Lower leg skin (tissue), 4 donors: ENCODE measurements at regions not wholly inside any gene's neighbourhood (a gene's known extent, or its start where the extent isn't known, plus 50 kb on each side); places are given as distances from the start of the nearest gene placed in this dataset.

Experiments used
- DNase-seq, 2 donors: peaks; one replicate each; pipeline ENCODE4 v3.0.0-alpha.2; 2019; ENCODE audit warnings: low spot score in 2 of 2
- H3K4me3 ChIP-seq: fragments of 200-600 bp; sonication (generic); 2 replicates; pipeline ENCODE4 v1.5.1; 2017; ENCODE audit warnings: mild to moderate bottlenecking, low read depth; ENCODE audit not compliant: poor library complexity, severe bottlenecking
- CTCF ChIP-seq, 3 donors: fragments of 450-650 bp; IDR thresholded peaks; one replicate each; pipeline ENCODE4 v1.5.1; 2016; ENCODE audit warnings: antibody characterized with exemption in 3 of 3, mild to moderate bottlenecking in 3 of 3, moderate library complexity in 2 of 3
- POLR2A ChIP-seq, 2 donors: fragments of 450-650 bp; IDR thresholded peaks; one replicate each; pipeline ENCODE4 v1.6.1; 2016 to 2017; ENCODE audit warnings: antibody characterized with exemption in 2 of 2, mild to moderate bottlenecking in 1 of 2, moderate library complexity in 1 of 2
- WGBS, 2 donors: methylation state at CpG; one replicate each; pipeline ENCODE4 v1.1.5; 2018; 5-methylcytosine and 5-hydroxymethylcytosine counted together
- intact Hi-C: fragments of 100-400 bp; cut with DNase I; formaldehyde crosslinking; loops from one replicate; pipeline ENCODE4 v1.15.0; 2023; ENCODE audit warnings: low total_unique reads

DNA sequence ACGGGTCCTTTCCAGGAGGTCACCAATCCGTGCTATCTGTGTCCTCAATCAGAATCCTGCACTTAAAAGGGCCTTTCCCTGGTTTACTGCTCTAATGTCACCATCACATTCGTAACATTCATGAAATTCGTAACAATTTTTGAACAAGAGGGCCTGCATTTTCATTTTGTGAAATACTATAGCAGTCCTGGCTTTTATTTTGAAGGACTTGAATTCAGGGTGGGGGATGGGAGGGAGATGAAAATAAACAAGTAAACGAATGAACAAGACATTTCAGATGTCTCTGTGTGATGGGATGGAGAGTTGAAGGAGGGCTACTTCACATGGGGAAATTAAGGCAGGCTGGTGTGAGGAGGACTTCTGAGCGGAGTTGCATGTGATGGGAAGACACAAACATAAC, 281.0 kb downstream of the TSHZ3 start:
- 82 to 84% methylated on average over 6 of the region's 6 CpGs for WGBS, 2 donors
- no peak for DNase-seq
- H3K4me3 ChIP-seq = no peak overlapping the region
- intact Hi-C loops = no loop called here
- TF ChIP-seq CTCF (IDR thresholded peaks at IDR 0.05) = no peak
- no peak for TF ChIP-seq POLR2A (IDR thresholded peaks at IDR 0.05)

DNA sequence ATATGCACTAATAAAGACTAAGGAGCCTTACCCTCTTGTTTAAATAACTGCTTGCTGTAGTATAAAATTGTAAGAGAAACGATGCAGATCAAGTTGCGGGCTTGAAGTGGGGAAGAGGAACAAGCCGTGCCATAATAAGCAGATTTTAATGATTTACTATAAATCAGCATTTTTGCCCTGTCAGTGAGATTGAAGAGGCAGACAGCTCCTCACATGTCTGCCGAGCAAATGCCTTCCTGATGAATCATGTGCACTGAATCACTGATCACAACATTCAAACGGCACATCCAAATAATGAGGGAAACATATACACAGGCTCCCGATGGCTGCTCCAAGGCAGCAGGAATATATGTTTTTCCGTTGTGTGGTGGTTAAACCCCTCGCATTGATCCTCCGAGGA, 282.9 kb downstream of the TSHZ3 start:
- no peak overlapping the region for H3K4me3 ChIP-seq
- intact Hi-C loops = no loop called here
- TF ChIP-seq POLR2A (IDR thresholded peaks at IDR 0.05) = no peak
- no peak for TF ChIP-seq CTCF (IDR thresholded peaks at IDR 0.05)
- peak in 1 of 2 donors; percentile 60 for DNase-seq
- WGBS, 2 donors = 16 to 21% methylated on average over 9 of the region's 9 CpGs

- DNase-seq = no peak
- WGBS, 2 donors = 57 to 63% methylated on average over 9 of the region's 9 CpGs
- intact Hi-C loops = no loop called here
Measured at GRCh38 chr19:31064491-31064890, 284.7 kb downstream of the TSHZ3 start.

GRCh38 chr19:31058676-31059340, 290.4 kb downstream of the TSHZ3 start:
- intact Hi-C loops = no loop called here
- 81 to 90% methylated on average over 3 of the region's 3 CpGs for WGBS, 2 donors
- H3K4me3 ChIP-seq = no peak overlapping the region
- TF ChIP-seq POLR2A (IDR thresholded peaks at IDR 0.05) (no peak), CTCF (IDR thresholded peaks at IDR 0.05) (no peak)
- no peak for DNase-seq

More at GRCh38 chr19:31064491-31064890, 284.7 kb downstream of the TSHZ3 start:
- no peak for TF ChIP-seq CTCF (IDR thresholded peaks at IDR 0.05)
- TF ChIP-seq POLR2A (IDR thresholded peaks at IDR 0.05) = no peak
- H3K4me3 ChIP-seq = no peak overlapping the region

GRCh38 chr19:31057476-31057875, 291.8 kb downstream of the TSHZ3 start:
- intact Hi-C loops = no loop called here
- TF ChIP-seq CTCF (IDR thresholded peaks at IDR 0.05) = no peak
- no peak for TF ChIP-seq POLR2A (IDR thresholded peaks at IDR 0.05)
- H3K4me3 ChIP-seq = no peak overlapping the region
- 40 to 66% methylated on average over 2 of the region's 2 CpGs for WGBS, 2 donors
- no peak for DNase-seq

DNA sequence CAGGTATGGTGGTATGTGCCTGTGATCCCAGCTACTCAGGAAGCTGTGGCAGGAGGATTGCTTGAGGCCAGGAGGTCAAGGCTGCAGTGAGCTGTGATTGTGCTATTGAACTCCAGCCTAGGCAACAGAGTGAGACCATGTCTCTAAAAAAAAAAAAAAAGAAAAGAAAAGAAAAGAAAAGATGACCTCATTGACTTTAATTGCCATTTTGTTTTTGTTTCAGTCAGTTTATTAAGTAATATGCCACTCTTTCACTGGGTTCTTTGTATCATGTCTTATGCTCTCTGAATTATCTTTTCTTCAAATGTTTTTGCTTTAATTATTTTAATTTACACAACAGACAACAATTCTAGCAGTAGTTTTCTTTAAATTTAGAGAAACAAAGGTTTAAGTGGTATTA, 293.8 kb downstream of the TSHZ3 start:
- no peak for DNase-seq
- TF ChIP-seq CTCF (IDR thresholded peaks at IDR 0.05) (no peak), POLR2A (IDR thresholded peaks at IDR 0.05) (no peak)
- intact Hi-C loops = no loop called here
- no peak overlapping the region for H3K4me3 ChIP-seq
